ENCODE measurements at regions not wholly inside any gene's neighbourhood (a gene's known extent, or its start where the extent isn't known, plus 50 kb on each side); places are given as distances from the start of the nearest gene placed in this dataset.
"Not testable (repeated sequence)": the region's sequence is repeated elsewhere in the genome, so short reads cannot be mapped to it uniquely, and the experiment has no call there.

- not testable (repeated sequence) for TF ChIP-seq CTCF (conservative IDR thresholded peaks at IDR 0.05; ENCODE audit: low read length); EZH2phosphoT487 (IDR thresholded peaks at IDR 0.05; ENCODE audit: borderline replicate concordance, low read depth, low read length)
These were observed 140.6 kb upstream of the RRN3 start for GRCh38 chr16:15234702-15235101.

Measured in OCI-LY7 (cell line).